OCI-LY7 (cell line): ENCODE measurements at regions not wholly inside any gene's neighbourhood (a gene's known extent, or its start where the extent isn't known, plus 50 kb on each side); places are given as distances from the start of the nearest gene placed in this dataset.

Source experiments
- EZH2phosphoT487 ChIP-seq: fragments of 200-600 bp; sonication (generic); IDR thresholded peaks from 2 replicates; pipeline ENCODE4 v1.6.1; 2018; ENCODE audit warnings: low read depth, borderline replicate concordance, mild to moderate bottlenecking, mixed run types, antibody characterized with exemption, low read length, moderate library complexity, mixed read lengths
- TF ChIP-seq, protein P1 (sequence below): fragments of 200-600 bp; sonication (generic); conservative IDR thresholded peaks from 2 replicates; pipeline ENCODE4 v1.5.1; 2014; ENCODE audit warnings: mild to moderate bottlenecking, antibody characterized with exemption, low read length, moderate library complexity, mixed read lengths

DNA sequence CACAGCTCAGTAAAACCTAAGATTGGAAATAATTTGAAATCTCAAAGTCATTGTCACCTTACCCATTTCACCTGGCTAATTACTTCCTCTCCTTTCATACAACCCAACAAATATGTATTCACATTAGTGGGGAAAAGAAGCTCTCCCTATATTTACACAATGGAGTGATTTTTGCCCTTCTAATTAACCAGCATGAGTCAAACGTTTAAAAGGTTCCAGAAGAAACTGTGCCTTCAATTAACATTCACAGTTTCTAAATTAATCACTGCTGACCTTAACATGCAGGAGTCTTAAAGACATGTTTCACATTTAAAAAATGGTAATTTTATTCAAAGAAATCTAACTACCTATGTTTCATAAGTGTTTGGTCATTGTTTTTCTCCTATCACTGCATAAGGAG, 254.6 kb downstream of the CBLL2 start:
- TF ChIP-seq, protein P1, sequence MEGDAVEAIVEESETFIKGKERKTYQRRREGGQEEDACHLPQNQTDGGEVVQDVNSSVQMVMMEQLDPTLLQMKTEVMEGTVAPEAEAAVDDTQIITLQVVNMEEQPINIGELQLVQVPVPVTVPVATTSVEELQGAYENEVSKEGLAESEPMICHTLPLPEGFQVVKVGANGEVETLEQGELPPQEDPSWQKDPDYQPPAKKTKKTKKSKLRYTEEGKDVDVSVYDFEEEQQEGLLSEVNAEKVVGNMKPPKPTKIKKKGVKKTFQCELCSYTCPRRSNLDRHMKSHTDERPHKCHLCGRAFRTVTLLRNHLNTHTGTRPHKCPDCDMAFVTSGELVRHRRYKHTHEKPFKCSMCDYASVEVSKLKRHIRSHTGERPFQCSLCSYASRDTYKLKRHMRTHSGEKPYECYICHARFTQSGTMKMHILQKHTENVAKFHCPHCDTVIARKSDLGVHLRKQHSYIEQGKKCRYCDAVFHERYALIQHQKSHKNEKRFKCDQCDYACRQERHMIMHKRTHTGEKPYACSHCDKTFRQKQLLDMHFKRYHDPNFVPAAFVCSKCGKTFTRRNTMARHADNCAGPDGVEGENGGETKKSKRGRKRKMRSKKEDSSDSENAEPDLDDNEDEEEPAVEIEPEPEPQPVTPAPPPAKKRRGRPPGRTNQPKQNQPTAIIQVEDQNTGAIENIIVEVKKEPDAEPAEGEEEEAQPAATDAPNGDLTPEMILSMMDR: no peak
- TF ChIP-seq EZH2phosphoT487: no peak
